OCI-LY3 (cell line): ENCODE measurements at regions not wholly inside any gene's neighbourhood (a gene's known extent, or its start where the extent isn't known, plus 50 kb on each side); places are given as distances from the start of the nearest gene placed in this dataset.

Source experiments
- CTCF ChIP-seq: fragments of 200-600, 300-600 bp; sonication (generic); IDR thresholded peaks from 2 replicates; pipeline ENCODE4 v1.5.1; 2014; ENCODE audit warnings: antibody characterized with exemption, low read length, low read depth
- EZH2phosphoT487 ChIP-seq: fragments of 200-600 bp; shearing (Covaris generic); IDR thresholded peaks from 2 replicates; pipeline ENCODE4 v1.6.1; 2018; ENCODE audit warnings: antibody characterized with exemption, mixed run types, low read depth

- TF ChIP-seq CTCF (no peak), EZH2phosphoT487 (no peak)
Observed at GRCh38 chr1:37092937-37093336, 58.6 kb upstream of the GRIK3 start.
